Osteocyte (in vitro differentiated cells): ENCODE measurements at regions not wholly inside any gene's neighbourhood (a gene's known extent, or its start where the extent isn't known, plus 50 kb on each side); places are given as distances from the start of the nearest gene placed in this dataset.

Experiments
- DNase-seq: peaks from one replicate; pipeline ENCODE4 v3.0.0; 2021; ENCODE audit warnings: mixed read lengths; ENCODE audit not compliant: unreplicated experiment; ENCODE audit errors: extremely low spot score
- H3K27ac Mint-ChIP-seq: one replicate; pipeline ENCODE4 v1.8.0; 2021; ENCODE audit warnings: mild to moderate bottlenecking, mixed read lengths; ENCODE audit not compliant: unreplicated experiment
- H3K27me3 Mint-ChIP-seq: one replicate; pipeline ENCODE4 v1.8.0; 2021; ENCODE audit warnings: mixed read lengths; ENCODE audit not compliant: unreplicated experiment
- H3K36me3 Mint-ChIP-seq: one replicate; pipeline ENCODE4 v1.8.0; 2021; ENCODE audit warnings: mixed read lengths; ENCODE audit not compliant: unreplicated experiment
- H3K4me1 Mint-ChIP-seq: one replicate; pipeline ENCODE4 v1.8.0; 2021; ENCODE audit warnings: mixed read lengths; ENCODE audit not compliant: unreplicated experiment
- H3K4me3 Mint-ChIP-seq: one replicate; pipeline ENCODE4 v1.8.0; 2021; ENCODE audit warnings: mild to moderate bottlenecking, moderate library complexity, mixed read lengths; ENCODE audit not compliant: unreplicated experiment
- H3K9me3 Mint-ChIP-seq: one replicate; pipeline ENCODE4 v1.8.0; 2021; ENCODE audit warnings: mixed read lengths; ENCODE audit not compliant: unreplicated experiment
- CTCF ChIP-seq: fragments of 200-600 bp; sonication (generic); IDR thresholded peaks from 2 replicates; pipeline ENCODE4 v1.5.0; 2021; ENCODE audit warnings: antibody characterized with exemption, mild to moderate bottlenecking, moderate library complexity

- H3K27ac Mint-ChIP-seq, result no peak overlapping the region
- H3K36me3 Mint-ChIP-seq, result no peaks in the 10 kb centered on the region
- no peak overlapping the region for H3K4me3 Mint-ChIP-seq
- TF ChIP-seq CTCF, result no peak
- DNase-seq, result peak; percentile 80
- peaks cover 3% of the 10 kb centered on the region for H3K4me1 Mint-ChIP-seq
- peaks cover 18% of the 10 kb centered on the region for H3K27me3 Mint-ChIP-seq
- no peaks in the 10 kb centered on the region for H3K9me3 Mint-ChIP-seq
These were observed 53.4 kb upstream of the ODC1 start for GRCh38 chr2:10501451-10501961.

GRCh38 chr2:10500601-10501361 lies 52.7 kb upstream of the ODC1 start:
- no peak for TF ChIP-seq CTCF
- Mint-ChIP-seq H3K4me3 (no peak overlapping the region), H3K9me3 (no peaks in the 10 kb centered on the region), H3K4me1 (peaks cover 3% of the 10 kb centered on the region), H3K27ac (no peak overlapping the region), H3K36me3 (no peaks in the 10 kb centered on the region), H3K27me3 (peaks cover 20% of the 10 kb centered on the region)
- DNase-seq, result no peak

- H3K27me3 Mint-ChIP-seq, result peaks cover 27% of the 10 kb centered on the region
- H3K27ac Mint-ChIP-seq, result no peak overlapping the region
- H3K9me3 Mint-ChIP-seq, result no peaks in the 10 kb centered on the region
- no peak overlapping the region for H3K4me3 Mint-ChIP-seq
- peaks cover 3% of the 10 kb centered on the region for H3K4me1 Mint-ChIP-seq
- no peaks in the 10 kb centered on the region for H3K36me3 Mint-ChIP-seq
- TF ChIP-seq CTCF, result no peak
- peak; percentile 81 for DNase-seq
These were observed 51.9 kb upstream of the ODC1 start for GRCh38 chr2:10499911-10500521.

- no peak for DNase-seq
These were observed 51.3 kb upstream of the ODC1 start for GRCh38 chr2:10499275-10499907.

More at GRCh38 chr2:10499275-10499907, 51.3 kb upstream of the ODC1 start:
- no peak for TF ChIP-seq CTCF
- Mint-ChIP-seq H3K27ac (no peak overlapping the region), H3K27me3 (peaks cover 27% of the 10 kb centered on the region), H3K4me1 (peaks cover 3% of the 10 kb centered on the region), H3K9me3 (no peaks in the 10 kb centered on the region), H3K4me3 (no peak overlapping the region), H3K36me3 (no peaks in the 10 kb centered on the region)
